Parathyroid adenoma (tissue), 2 donors: ENCODE measurements at regions not wholly inside any gene's neighbourhood (a gene's known extent, or its start where the extent isn't known, plus 50 kb on each side); places are given as distances from the start of the nearest gene placed in this dataset.

ENCODE experiments used
- H2AFZ ChIP-seq: fragments of 300-600 bp; sonication (generic); one replicate; pipeline ENCODE4 v1.7.0; 2017; ENCODE audit warnings: antibody characterized with exemption, mild to moderate bottlenecking
- H3K27ac ChIP-seq: fragments of 300-600 bp; sonication (generic); one replicate; pipeline ENCODE4 v1.7.0; 2017
- H3K27me3 ChIP-seq: fragments of 300-600 bp; sonication (generic); one replicate; pipeline ENCODE4 v1.7.0; 2017; ENCODE audit warnings: low read length; ENCODE audit not compliant: control insufficient read depth, insufficient read depth
- H3K36me3 ChIP-seq: fragments of 300-600 bp; sonication (generic); one replicate; pipeline ENCODE4 v1.7.0; 2017; ENCODE audit warnings: low read length; ENCODE audit not compliant: control insufficient read depth, insufficient read depth
- H3K4me1 ChIP-seq: fragments of 300-600 bp; sonication (generic); one replicate; pipeline ENCODE4 v1.7.0; 2017; ENCODE audit warnings: control low read depth
- H3K4me2 ChIP-seq: fragments of 300-600 bp; sonication (generic); one replicate; pipeline ENCODE4 v1.7.0; 2017; ENCODE audit warnings: low read length
- H3K4me3 ChIP-seq: fragments of 300-600 bp; sonication (generic); one replicate; pipeline ENCODE4 v1.7.0; 2017; ENCODE audit warnings: low read depth, low read length
- H3K79me2 ChIP-seq: fragments of 300-600 bp; sonication (generic); one replicate; pipeline ENCODE4 v1.7.0; 2017; ENCODE audit warnings: control low read depth
- H3K9ac ChIP-seq: fragments of 300-600 bp; sonication (generic); one replicate; pipeline ENCODE4 v1.7.0; 2017; ENCODE audit warnings: mild to moderate bottlenecking
- H3K9me3 ChIP-seq: fragments of 300-600 bp; sonication (generic); one replicate; pipeline ENCODE4 v1.7.0; 2017; ENCODE audit warnings: low read length; ENCODE audit not compliant: control insufficient read depth
- CTCF ChIP-seq: fragments of 300-600 bp; sonication (generic); IDR thresholded peaks from one replicate; pipeline ENCODE4 v1.7.0; 2017; ENCODE audit warnings: antibody characterized with exemption, mild to moderate bottlenecking
- donor health status: primary hyperparathyroidism.

GRCh38 chr16:82396509-82396908 lies 226.5 kb upstream of the MPHOSPH6 start:
- H3K4me3 ChIP-seq = no peak overlapping the region
- no peak overlapping the region for H3K4me2 ChIP-seq
- H2AFZ ChIP-seq = no peak overlapping the region
- no peaks in the 10 kb centered on the region for H3K9me3 ChIP-seq
- no peaks in the 10 kb centered on the region for H3K79me2 ChIP-seq
- H3K27me3 ChIP-seq = no peaks in the 10 kb centered on the region
- TF ChIP-seq CTCF = no peak
- H3K27ac ChIP-seq = no peak overlapping the region
- H3K9ac ChIP-seq = no peak overlapping the region
- H3K4me1 ChIP-seq = no peaks in the 10 kb centered on the region
- no peaks in the 10 kb centered on the region for H3K36me3 ChIP-seq

DNA sequence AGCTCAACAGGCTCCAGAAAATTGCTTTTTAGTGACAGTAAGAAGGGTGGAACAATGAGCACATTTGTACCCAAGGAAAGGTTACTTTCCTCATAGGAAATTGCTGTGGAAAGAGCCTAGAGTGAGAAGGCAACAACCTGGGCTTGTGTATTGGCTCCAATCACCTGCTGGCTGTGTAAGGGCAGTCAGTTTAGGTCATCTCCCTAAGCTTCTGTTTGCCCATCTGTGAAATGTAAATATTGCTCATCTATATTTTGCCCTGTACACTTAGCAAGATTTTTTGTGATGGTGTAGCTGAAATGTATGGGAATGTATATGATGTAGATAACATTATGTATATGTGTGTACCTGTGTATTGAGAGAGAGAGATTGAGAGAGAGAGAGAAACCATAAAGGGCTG lies 225.2 kb upstream of the MPHOSPH6 start:
- H3K4me1 ChIP-seq = no peaks in the 10 kb centered on the region
- H3K27me3 ChIP-seq = no peaks in the 10 kb centered on the region
- no peak overlapping the region for H2AFZ ChIP-seq

GRCh38 chr16:82391690-82392089 lies 221.7 kb upstream of the MPHOSPH6 start:
- H3K27me3 ChIP-seq = no peaks in the 10 kb centered on the region
- no peak overlapping the region for H2AFZ ChIP-seq
- no peak overlapping the region for H3K9ac ChIP-seq
- no peaks in the 10 kb centered on the region for H3K4me1 ChIP-seq
- H3K27ac ChIP-seq = no peak overlapping the region
- H3K4me2 ChIP-seq = no peak overlapping the region
- H3K4me3 ChIP-seq = no peak overlapping the region
- no peaks in the 10 kb centered on the region for H3K79me2 ChIP-seq
- H3K36me3 ChIP-seq = no peaks in the 10 kb centered on the region
- TF ChIP-seq CTCF = no peak
- no peaks in the 10 kb centered on the region for H3K9me3 ChIP-seq

More for the DNA sequence above, 225.2 kb upstream of the MPHOSPH6 start:
- no peak overlapping the region for H3K27ac ChIP-seq
- TF ChIP-seq CTCF = no peak
- no peak overlapping the region for H3K4me2 ChIP-seq
- no peak overlapping the region for H3K9ac ChIP-seq
- H3K79me2 ChIP-seq = no peaks in the 10 kb centered on the region
- H3K36me3 ChIP-seq = no peaks in the 10 kb centered on the region
- H3K9me3 ChIP-seq = no peaks in the 10 kb centered on the region
- no peak overlapping the region for H3K4me3 ChIP-seq

DNA sequence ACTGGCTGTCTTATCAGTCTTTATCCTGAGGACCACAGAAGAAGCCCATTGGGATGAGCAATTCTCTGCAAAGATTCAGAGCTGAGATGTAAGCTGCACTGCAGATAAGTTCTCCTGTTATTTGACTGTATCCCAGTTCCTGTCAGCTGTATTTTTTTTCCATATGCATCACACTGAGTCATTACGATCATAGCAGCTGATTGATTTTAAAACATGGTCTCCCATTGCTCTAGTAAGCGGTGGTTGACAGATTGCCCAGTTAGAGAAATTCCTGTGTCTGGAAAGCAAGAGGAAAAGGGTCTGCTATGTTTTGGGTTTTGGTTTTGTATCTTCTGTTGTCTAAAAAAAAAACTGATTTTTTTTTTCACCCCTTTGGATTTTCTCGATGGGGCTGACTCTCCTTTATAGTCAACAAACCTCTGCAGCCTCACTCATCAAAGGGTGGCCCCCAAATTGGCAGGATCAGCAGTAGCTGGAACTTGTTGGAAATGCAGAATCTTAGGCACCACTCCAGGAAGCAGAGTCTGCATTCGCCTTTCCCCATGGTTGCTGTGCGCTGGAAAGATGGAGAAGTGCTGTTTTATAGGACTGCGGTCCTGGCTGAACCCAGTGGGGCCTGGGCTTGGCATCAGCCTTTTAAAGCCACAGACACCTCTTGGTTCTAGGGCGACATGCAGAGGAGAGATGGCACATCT lies 220.1 kb upstream of the MPHOSPH6 start:
- Histone ChIP-seq H3K79me2 (no peaks in the 10 kb centered on the region), H3K9me3 (no peaks in the 10 kb centered on the region), H3K4me3 (no peak overlapping the region), H3K36me3 (no peaks in the 10 kb centered on the region), H3K4me2 (no peak overlapping the region), H3K9ac (no peak overlapping the region), H3K4me1 (no peaks in the 10 kb centered on the region), H2AFZ (no peak overlapping the region), H3K27ac (no peak overlapping the region), H3K27me3 (no peaks in the 10 kb centered on the region)
- TF ChIP-seq CTCF = no peak

- no peaks in the 10 kb centered on the region for H3K79me2 ChIP-seq
- no peaks in the 10 kb centered on the region for H3K27me3 ChIP-seq
- H3K36me3 ChIP-seq = no peaks in the 10 kb centered on the region
- H3K4me1 ChIP-seq = no peaks in the 10 kb centered on the region
- no peak overlapping the region for H3K4me3 ChIP-seq
- no peak for TF ChIP-seq CTCF
- no peak overlapping the region for H3K4me2 ChIP-seq
- no peak overlapping the region for H2AFZ ChIP-seq
- H3K9me3 ChIP-seq = no peaks in the 10 kb centered on the region
- H3K9ac ChIP-seq = no peak overlapping the region
- H3K27ac ChIP-seq = no peak overlapping the region
Observed at GRCh38 chr16:82386761-82387160, 216.7 kb upstream of the MPHOSPH6 start.
